GM23338 (cell line): ENCODE measurements at regions not wholly inside any gene's neighbourhood (a gene's known extent, or its start where the extent isn't known, plus 50 kb on each side); places are given as distances from the start of the nearest gene placed in this dataset.

Experiments
- ATAC-seq: fragments of 200-7000 bp; cut with Tn5 transposase; 3 replicates; pipeline ENCODE4 v1.9.1; 2020
- DNase-seq: peaks from one replicate; pipeline ENCODE4 v3.0.0-alpha.2; 2015; ENCODE audit warnings: low spot score
- H2AFZ ChIP-seq: fragments of 200-600 bp; sonication (generic); 2 replicates; pipeline ENCODE4 v1.8.0; 2016; ENCODE audit warnings: antibody characterized with exemption, mild to moderate bottlenecking, moderate library complexity
- H3F3A ChIP-seq: fragments of 200-600 bp; sonication (generic); replicated peaks from 2 replicates; pipeline ENCODE4 v1.8.0; 2017; ENCODE audit warnings: antibody characterized with exemption, mixed run types, low read depth
- H3K27ac ChIP-seq: fragments of 200-600 bp; sonication (generic); 2 replicates; pipeline ENCODE4 v1.6.1; 2016; ENCODE audit warnings: low read depth
- H3K27me3 ChIP-seq: fragments of 200-600 bp; sonication (generic); 2 replicates; pipeline ENCODE4 v1.8.0; 2016; ENCODE audit warnings: mild to moderate bottlenecking, mixed run types, moderate library complexity; ENCODE audit not compliant: insufficient read depth
- H3K36me3 ChIP-seq: fragments of 200-600 bp; sonication (generic); 2 replicates; pipeline ENCODE4 v1.8.0; 2016; ENCODE audit warnings: mild to moderate bottlenecking; ENCODE audit not compliant: insufficient read depth
- H3K4me1 ChIP-seq: fragments of 200-600 bp; sonication (generic); 2 replicates; pipeline ENCODE4 v1.8.0; 2016; ENCODE audit warnings: mild to moderate bottlenecking, moderate library complexity; ENCODE audit not compliant: insufficient read depth
- H3K4me2 ChIP-seq: fragments of 200-600 bp; sonication (generic); 2 replicates; pipeline ENCODE4 v1.7.1; 2017; ENCODE audit warnings: mixed run types
- H3K4me3 ChIP-seq: fragments of 200-600 bp; sonication (generic); 2 replicates; pipeline ENCODE4 v1.6.1; 2016; ENCODE audit warnings: mixed run types
- H3K79me2 ChIP-seq: fragments of 200-600 bp; sonication (generic); replicated peaks from 2 replicates; pipeline ENCODE4 v1.8.0; 2017; ENCODE audit warnings: mild to moderate bottlenecking; ENCODE audit not compliant: insufficient read depth
- H3K9me2 ChIP-seq: fragments of 200-600 bp; sonication (generic); 2 replicates; pipeline ENCODE4 v1.8.0; 2017; ENCODE audit not compliant: insufficient read depth
- H4K20me1 ChIP-seq: fragments of 200-600 bp; sonication (generic); replicated peaks from 2 replicates; pipeline ENCODE4 v1.8.0; 2017; ENCODE audit warnings: mild to moderate bottlenecking; ENCODE audit not compliant: insufficient read depth
- H3K27ac Mint-ChIP-seq: 2 replicates; pipeline ENCODE4 v1.8.0; 2020; ENCODE audit warnings: inconsistent platforms, mild to moderate bottlenecking, moderate library complexity, mixed read lengths
- H3K27me3 Mint-ChIP-seq: 3 replicates; pipeline ENCODE4 v1.8.0; 2022; ENCODE audit warnings: low read depth, mild to moderate bottlenecking, moderate library complexity, mixed read lengths, inconsistent platforms; ENCODE audit not compliant: insufficient read depth, poor library complexity
- H3K36me3 Mint-ChIP-seq: 3 replicates; pipeline ENCODE4 v1.8.0; 2021; ENCODE audit warnings: low read depth, mild to moderate bottlenecking, inconsistent platforms, moderate library complexity, mixed read lengths
- H3K4me1 Mint-ChIP-seq: 3 replicates; pipeline ENCODE4 v1.8.0; 2020; ENCODE audit warnings: mild to moderate bottlenecking, inconsistent platforms, mixed read lengths
- H3K4me3 Mint-ChIP-seq: 3 replicates; pipeline ENCODE4 v1.8.0; 2021; ENCODE audit warnings: moderate library complexity, mild to moderate bottlenecking, inconsistent platforms, mixed read lengths
- H3K9me3 Mint-ChIP-seq: 3 replicates; pipeline ENCODE4 v1.8.0; 2020; ENCODE audit warnings: moderate library complexity, mild to moderate bottlenecking, inconsistent platforms, mixed read lengths
- CREB1 ChIP-seq: fragments of 250-450 bp; sonication (Bioruptor Pico); IDR thresholded peaks from 2 replicates; pipeline ENCODE4 v1.5.0; 2020; ENCODE audit warnings: low read depth, mild to moderate bottlenecking, moderate library complexity
- CTCF ChIP-seq, 2 experiments: fragments of 200-600 bp in 1 of 2; sonication (generic) in 1 of 2; conservative IDR thresholded peaks; 2 replicates each; pipeline versions ENCODE4 v1.5.1 to v1.6.1; 2016 to 2017; ENCODE audit warnings: antibody characterized with exemption in 2 of 2, low read depth in 2 of 2, mild to moderate bottlenecking in 2 of 2, moderate library complexity in 1 of 2
- ETS1 ChIP-seq: IDR thresholded peaks from 2 replicates; pipeline ENCODE4 v1.6.1; 2016; ENCODE audit warnings: antibody characterized with exemption
- EZH2 ChIP-seq: fragments of 200-600 bp; sonication (generic); IDR thresholded peaks from one replicate; pipeline ENCODE4 v1.8.0; 2017; ENCODE audit warnings: antibody characterized with exemption, mild to moderate bottlenecking, low read depth; ENCODE audit not compliant: unreplicated experiment
- EZH2phosphoT487 ChIP-seq: fragments of 200-600 bp; sonication (generic); IDR thresholded peaks from one replicate; pipeline ENCODE4 v1.8.1; 2018; ENCODE audit warnings: antibody characterized with exemption; ENCODE audit not compliant: unreplicated experiment
- JUNB ChIP-seq: IDR thresholded peaks from one replicate; pipeline ENCODE4 v1.6.1; 2016; ENCODE audit warnings: antibody characterized with exemption; ENCODE audit not compliant: unreplicated experiment
- NANOG ChIP-seq: IDR thresholded peaks from 2 replicates; pipeline ENCODE4 v1.6.1; 2016; ENCODE audit warnings: antibody characterized with exemption, borderline replicate concordance
- POLR2AphosphoS5 ChIP-seq: IDR thresholded peaks from 2 replicates; pipeline ENCODE4 v1.6.1; 2016; ENCODE audit warnings: antibody characterized with exemption, low read depth
- REST ChIP-seq: IDR thresholded peaks from one replicate; pipeline ENCODE4 v1.6.1; 2018; ENCODE audit warnings: antibody characterized with exemption; ENCODE audit not compliant: unreplicated experiment
- STAT1 ChIP-seq: IDR thresholded peaks from one replicate; pipeline ENCODE4 v1.6.1; 2016; ENCODE audit warnings: antibody characterized with exemption; ENCODE audit not compliant: unreplicated experiment
- ZNF114 ChIP-seq: fragments of 250-450 bp; sonication (Bioruptor Pico); IDR thresholded peaks from 2 replicates; pipeline ENCODE4 v1.5.0; 2020; ENCODE audit warnings: mild to moderate bottlenecking, moderate library complexity
- ZNF331 ChIP-seq: fragments of 250-450 bp; sonication (Bioruptor Pico); IDR thresholded peaks from 2 replicates; pipeline ENCODE4 v1.5.0; 2020; ENCODE audit warnings: low read depth, mild to moderate bottlenecking, moderate library complexity

DNA sequence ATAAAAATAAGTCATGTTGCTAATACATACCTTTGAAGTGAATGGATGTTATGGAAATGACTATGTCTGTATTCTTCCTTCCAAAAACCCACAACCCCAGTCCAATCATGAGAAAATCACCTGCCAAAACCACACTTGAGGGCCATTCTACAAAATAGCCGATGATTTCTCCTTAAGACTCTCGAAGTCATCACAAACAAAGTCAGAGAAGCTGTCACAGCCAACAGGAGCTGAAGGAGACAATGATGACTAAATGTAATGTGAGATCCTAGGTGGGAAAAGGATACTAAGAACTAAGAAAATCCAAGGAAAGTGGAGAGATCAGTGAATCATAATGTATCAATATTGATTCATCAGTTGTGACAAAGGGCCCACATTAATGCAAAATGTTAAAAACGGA is 432.9 kb upstream of the DYNLRB2 start (continued):
- TF ChIP-seq ETS1: no peak
- no peak for TF ChIP-seq EZH2
- no peak for TF ChIP-seq POLR2AphosphoS5
- no peak for TF ChIP-seq CTCF (conservative IDR thresholded peaks at IDR 0.05; ENCODE audit: low read depth in 2 of 2)
- no peak for TF ChIP-seq REST
- no peak for TF ChIP-seq STAT1
- no peak for TF ChIP-seq EZH2phosphoT487
- TF ChIP-seq NANOG: no peak
- no peak for TF ChIP-seq ZNF331
- TF ChIP-seq CREB1: no peak

GRCh38 chr16:80105751-80106150 is 435.0 kb upstream of the DYNLRB2 start:
- no peak overlapping the region for H3K4me3 ChIP-seq
- DNase-seq (no peak), ATAC-seq (no peak)
- H4K20me1 ChIP-seq: no peaks in the 10 kb centered on the region
- no peak overlapping the region for H3K4me3 Mint-ChIP-seq
- H3F3A ChIP-seq: no peaks in the 10 kb centered on the region
- no peaks in the 10 kb centered on the region for H3K9me2 ChIP-seq
- no peaks in the 10 kb centered on the region for H3K36me3 Mint-ChIP-seq
- H3K79me2 ChIP-seq: no peaks in the 10 kb centered on the region
- H3K27me3 Mint-ChIP-seq: peaks cover 8% of the 10 kb centered on the region
- no peak overlapping the region for H2AFZ ChIP-seq
- no peak for TF ChIP-seq ZNF114
- TF ChIP-seq JUNB: no peak
- no peak for TF ChIP-seq CREB1
- TF ChIP-seq EZH2phosphoT487: no peak
- no peak overlapping the region for H3K27ac ChIP-seq
- H3K4me1 ChIP-seq: peaks cover 12% of the 10 kb centered on the region
- H3K4me2 ChIP-seq: no peak overlapping the region
- H3K27me3 ChIP-seq: no peaks in the 10 kb centered on the region
- peaks cover 20% of the 10 kb centered on the region for H3K4me1 Mint-ChIP-seq
- no peak overlapping the region for H3K27ac Mint-ChIP-seq
- H3K36me3 ChIP-seq: no peaks in the 10 kb centered on the region
- no peaks in the 10 kb centered on the region; the same call in 2 of the 3 replicates for H3K9me3 Mint-ChIP-seq
